NCI-H446 treated with DMSO at 0.1 percent for 48 hours (cell line): ENCODE measurements at regions not wholly inside any gene's neighbourhood (a gene's known extent, or its start where the extent isn't known, plus 50 kb on each side); places are given as distances from the start of the nearest gene placed in this dataset.

ENCODE experiments used
- DNase-seq: peaks from one replicate; lab custom pipeline; 2025; lab: John Stamatoyannopoulos, UW

GRCh38 chr22:20637750-20638506 is 130.5 kb downstream of the MED15 start:
- DNase-seq: no peak

GRCh38 chr22:20638507-20638870 is 131.1 kb downstream of the MED15 start:
- no peak for DNase-seq

- DNase-seq: no peak
Measured at GRCh38 chr22:20639343-20639742, 131.9 kb downstream of the MED15 start.

GRCh38 chr22:20639750-20640149 is 132.3 kb downstream of the MED15 start:
- DNase-seq: no peak

- DNase-seq: no peak
Measured at GRCh38 chr22:20641198-20641892, 132.6 kb upstream of the SERPIND1 start.

GRCh38 chr22:20641919-20642579 is 131.9 kb upstream of the SERPIND1 start:
- no peak for DNase-seq

GRCh38 chr22:20642668-20643179 is 131.2 kb upstream of the SERPIND1 start:
- DNase-seq: no peak

- DNase-seq: no peak
Measured at GRCh38 chr22:20644071-20644642, 129.8 kb upstream of the SERPIND1 start.

- DNase-seq: no peak
Measured at GRCh38 chr22:20645954-20646353, 128.0 kb upstream of the SERPIND1 start.

- DNase-seq: no peak
Measured at GRCh38 chr22:20646415-20646814, 127.5 kb upstream of the SERPIND1 start.

- DNase-seq: no peak
Measured at GRCh38 chr22:20646906-20647305, 127.0 kb upstream of the SERPIND1 start.

GRCh38 chr22:20647586-20648305 is 126.2 kb upstream of the SERPIND1 start:
- DNase-seq: no peak

- DNase-seq: no peak
Measured at GRCh38 chr22:20648306-20648903, 125.5 kb upstream of the SERPIND1 start.

GRCh38 chr22:20650294-20651207 is 123.4 kb upstream of the SERPIND1 start:
- no peak for DNase-seq

- DNase-seq: no peak
Measured at GRCh38 chr22:20651286-20651685, 122.6 kb upstream of the SERPIND1 start.

GRCh38 chr22:20652130-20652529 is 121.8 kb upstream of the SERPIND1 start:
- DNase-seq: no peak

GRCh38 chr22:20652582-20652981 is 121.3 kb upstream of the SERPIND1 start:
- no peak for DNase-seq

- DNase-seq: no peak
Measured at GRCh38 chr22:20653012-20653794, 120.7 kb upstream of the SERPIND1 start.

- no peak for DNase-seq
Measured at GRCh38 chr22:20653795-20654342, 120.0 kb upstream of the SERPIND1 start.
